Fibroblast of peridontal ligament (primary cell): ENCODE measurements at regions not wholly inside any gene's neighbourhood (a gene's known extent, or its start where the extent isn't known, plus 50 kb on each side); places are given as distances from the start of the nearest gene placed in this dataset.

Experiments
- DNase-seq: peaks from one replicate; pipeline ENCODE4 v3.0.0-alpha.2; 2010; ENCODE audit errors: extremely low read depth

- DNase-seq: no peak
These were observed 897.2 kb downstream of the ADGRL2 start for GRCh38 chr1:82697965-82698364.

GRCh38 chr1:82695443-82695842 is 894.7 kb downstream of the ADGRL2 start:
- peak; percentile 26 for DNase-seq

DNA sequence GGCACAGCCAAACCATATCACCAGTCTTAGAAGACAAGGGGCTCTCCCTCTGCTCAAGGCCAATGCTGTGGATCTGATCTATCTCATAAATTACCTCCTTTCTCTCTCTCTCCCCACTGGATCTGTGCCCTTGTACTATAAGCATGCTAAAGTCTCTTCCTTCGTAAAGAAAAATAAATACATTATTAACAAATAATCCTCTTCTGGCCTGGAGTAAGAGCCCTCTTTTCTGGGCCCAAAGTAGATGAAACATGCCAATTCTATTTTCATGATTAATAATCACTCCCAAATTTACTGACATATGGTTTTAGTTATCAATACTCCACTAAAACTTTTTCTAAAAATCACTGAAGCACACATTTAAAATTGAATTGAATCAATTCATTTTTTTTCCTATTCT is 889.7 kb downstream of the ADGRL2 start:
- DNase-seq: no peak

DNA sequence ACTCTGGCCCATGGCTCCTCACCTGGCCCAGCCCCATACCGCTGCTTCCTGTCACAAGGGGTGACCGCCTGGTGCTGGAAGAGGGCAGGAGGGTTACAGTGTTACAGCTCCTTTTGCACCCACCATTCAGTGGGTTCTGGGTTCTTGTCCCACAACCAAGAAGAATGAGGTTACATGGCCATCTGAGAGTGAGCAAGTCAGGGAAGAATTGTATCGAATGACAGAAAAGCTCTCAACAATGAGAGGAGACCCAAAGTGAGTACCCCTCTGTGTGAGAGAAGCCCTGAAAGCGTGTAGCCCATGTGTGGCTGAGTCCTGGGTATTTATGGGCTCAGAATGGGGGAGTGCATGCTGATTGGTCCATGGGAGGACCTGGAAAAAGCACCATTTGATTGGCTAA is 888.5 kb downstream of the ADGRL2 start:
- DNase-seq: no peak

DNA sequence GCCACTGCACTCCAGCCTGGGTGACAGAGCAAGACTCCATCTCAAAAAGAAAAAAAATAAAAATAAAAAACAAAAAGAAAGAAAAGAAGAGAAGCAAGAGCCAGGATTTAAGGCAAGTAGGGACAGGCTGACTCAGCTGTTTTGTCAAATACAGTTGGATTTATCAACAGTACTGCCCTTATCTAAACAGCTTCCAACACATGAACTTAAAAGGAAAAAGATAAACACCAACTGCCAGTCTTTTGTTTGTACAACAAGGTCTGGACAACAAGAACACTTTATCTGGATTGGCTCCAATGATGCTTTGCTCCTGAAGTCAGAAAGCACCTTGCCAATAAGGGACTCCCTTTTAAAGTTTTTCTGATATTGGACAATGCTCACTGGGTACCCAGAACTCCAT is 886.0 kb downstream of the ADGRL2 start:
- DNase-seq: no peak

- DNase-seq: no peak
These were observed 846.2 kb downstream of the ADGRL2 start for GRCh38 chr1:82646888-82647287.

DNA sequence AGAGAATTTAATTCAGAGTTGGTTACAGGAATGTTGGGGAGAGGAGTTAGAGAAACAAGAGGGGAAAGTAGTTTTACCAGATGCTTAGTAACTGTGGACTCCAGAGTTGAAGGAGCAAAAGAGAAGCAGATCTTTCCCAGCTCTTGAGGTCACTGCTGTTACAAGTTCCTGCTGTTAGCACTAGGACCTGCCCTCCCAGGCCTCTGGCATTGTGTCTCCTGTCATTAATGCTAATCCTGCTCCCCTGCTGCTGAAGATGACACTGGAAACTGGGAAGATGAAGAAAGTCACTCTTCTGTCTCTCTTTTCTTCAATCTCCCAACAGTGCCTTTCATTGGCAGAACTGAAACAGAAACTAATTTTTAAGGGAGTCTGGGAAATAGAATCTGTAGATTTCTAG is 845.6 kb downstream of the ADGRL2 start:
- DNase-seq: peak; percentile 5

DNA sequence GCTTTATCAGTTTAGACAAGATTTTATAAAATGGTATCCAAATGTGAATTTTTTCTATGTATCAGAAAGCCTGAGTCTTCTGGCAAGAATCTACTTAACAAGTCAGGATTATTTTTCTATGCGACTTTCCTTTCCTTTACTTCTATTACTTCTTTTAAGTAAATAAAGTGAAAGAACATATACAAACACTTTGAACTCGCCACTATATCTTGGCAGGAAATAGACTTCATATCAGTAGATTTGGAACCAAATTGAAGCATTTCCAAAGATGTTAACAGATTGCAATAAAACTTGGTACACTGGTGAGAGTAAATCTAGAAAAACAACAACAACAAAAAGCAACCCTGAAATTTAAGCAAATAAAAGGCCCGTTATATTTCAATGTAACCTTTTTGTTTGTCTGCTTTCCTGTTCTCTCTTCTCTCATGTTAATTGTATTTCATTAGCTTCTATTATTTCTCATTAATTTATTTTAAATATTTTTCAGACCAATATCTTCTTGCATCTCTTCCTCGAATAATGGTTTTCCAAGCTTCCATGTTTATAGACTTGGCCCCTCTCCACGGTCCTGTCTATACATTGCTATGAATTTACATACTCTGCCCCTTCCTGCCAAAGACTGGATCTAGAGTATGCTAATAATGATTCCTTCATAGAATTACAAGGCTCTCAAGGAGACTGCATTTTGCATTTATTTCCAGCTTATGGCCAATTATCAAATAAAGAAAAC is 843.6 kb downstream of the ADGRL2 start:
- DNase-seq: no peak

- no peak for DNase-seq
These were observed 839.6 kb downstream of the ADGRL2 start for GRCh38 chr1:82640352-82640751.

DNA sequence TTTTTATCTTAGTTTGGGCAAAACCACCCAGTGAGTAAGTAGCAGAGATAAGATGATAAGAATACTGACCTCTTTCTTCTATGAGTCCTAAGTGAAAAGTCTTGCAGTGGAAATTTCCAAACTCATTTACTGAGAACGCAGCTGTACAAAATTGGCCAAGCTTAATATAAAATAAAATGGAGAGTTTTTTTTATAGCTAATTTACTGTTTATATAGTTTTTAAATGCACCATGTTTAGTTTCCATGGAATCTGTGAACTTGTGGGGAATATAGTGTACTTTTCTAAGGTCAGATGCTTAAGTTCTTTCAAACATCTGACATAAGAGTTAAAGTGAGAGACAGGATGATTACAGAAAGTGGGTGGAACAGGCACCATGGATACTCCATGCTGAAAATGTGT is 833.5 kb downstream of the ADGRL2 start:
- DNase-seq: no peak

DNA sequence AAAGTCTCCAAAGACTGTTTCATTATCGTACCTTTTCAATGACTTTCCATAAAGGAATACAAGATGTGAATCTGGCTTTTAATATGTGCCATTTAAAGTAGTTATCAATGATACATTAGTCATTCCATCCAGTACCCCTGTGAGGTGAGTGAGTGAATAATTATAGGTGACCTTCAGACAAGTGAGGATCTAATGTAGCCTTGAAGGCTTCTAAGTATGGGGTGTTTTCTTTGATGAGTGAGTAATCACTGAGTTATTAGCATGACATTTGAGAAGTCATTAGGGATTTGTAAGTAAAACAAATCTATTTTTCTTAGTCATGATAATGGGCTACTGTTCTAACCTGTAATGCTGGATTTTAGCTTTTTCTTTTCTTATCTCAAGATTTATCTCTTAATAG is 831.4 kb downstream of the ADGRL2 start:
- DNase-seq: no peak

DNA sequence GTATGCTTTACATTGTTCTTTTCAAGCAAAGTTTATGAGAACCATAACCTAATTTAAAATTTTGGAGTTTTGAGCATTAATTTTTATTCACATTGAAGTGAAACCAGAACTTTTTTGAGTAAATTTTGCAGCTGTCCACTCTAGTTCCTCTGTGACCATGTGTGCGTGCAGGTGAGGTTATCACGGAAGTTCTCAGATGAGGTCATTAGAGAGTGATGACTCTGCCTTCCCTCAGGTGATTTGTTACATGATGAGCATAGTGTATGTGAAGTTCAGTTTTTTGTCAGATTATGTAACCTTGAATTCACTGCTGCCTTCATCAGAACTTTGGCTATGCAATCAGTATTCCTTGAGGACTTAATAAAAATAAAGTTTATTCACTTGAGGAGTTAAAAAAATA is 828.2 kb downstream of the ADGRL2 start:
- DNase-seq: no peak

GRCh38 chr1:82625537-82625936 is 824.8 kb downstream of the ADGRL2 start:
- no peak for DNase-seq

DNA sequence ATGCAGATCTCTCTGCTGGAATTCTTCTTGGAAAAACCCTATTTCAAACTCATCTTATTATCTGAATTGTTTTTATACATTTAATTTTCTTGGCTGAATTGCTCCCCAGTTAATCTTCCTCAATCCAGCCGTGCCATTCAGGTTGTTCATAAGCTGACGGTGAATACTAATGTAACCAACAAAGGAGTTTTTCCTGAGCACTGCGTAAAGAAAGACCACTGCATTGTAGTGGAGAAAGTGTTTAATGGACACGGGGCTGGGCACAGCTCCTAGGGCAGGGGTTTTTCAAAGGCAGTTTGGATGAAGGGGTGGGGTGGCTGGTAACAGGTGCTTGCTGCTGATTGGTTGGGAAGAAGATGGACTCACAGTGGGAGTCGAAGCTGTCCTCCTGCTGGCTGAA is 820.3 kb downstream of the ADGRL2 start:
- no peak for DNase-seq

DNA sequence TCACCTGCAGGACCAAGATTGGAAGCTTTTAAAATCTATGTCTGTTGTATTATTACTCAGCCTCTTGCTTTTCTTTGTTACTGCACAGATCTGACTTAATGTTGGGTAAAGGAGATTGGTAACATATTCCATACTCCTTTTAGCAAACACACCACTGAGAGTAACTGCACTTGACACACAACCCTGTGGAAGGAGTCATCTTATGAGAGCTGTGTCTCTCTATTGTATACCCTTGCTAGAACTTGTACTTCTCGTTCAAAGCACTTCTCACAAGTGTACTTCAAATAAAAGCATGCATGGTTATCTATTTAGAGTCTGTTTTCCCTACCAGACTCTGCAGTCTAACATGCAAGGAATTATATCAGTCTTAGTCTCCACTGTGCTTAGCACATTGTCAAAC is 813.4 kb downstream of the ADGRL2 start:
- DNase-seq: no peak

DNA sequence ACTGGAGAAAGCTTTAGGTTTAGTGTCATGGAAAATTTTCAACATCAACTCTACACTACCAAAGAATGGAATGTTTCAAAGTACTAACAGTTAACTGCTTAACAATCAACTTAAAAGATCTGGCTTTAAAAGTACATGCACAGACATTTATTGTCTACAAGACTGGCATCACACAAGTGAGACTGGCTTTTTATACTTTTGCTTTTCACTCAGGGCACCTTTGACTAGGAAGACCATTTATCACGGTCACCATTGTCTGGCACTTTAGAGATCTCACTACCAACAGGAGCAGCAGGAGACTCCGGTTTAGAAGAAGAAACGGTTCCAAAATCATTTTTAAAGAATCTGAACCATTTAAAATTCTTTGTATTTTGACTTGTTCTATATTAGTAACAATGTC is 812.3 kb downstream of the ADGRL2 start:
- no peak for DNase-seq

DNA sequence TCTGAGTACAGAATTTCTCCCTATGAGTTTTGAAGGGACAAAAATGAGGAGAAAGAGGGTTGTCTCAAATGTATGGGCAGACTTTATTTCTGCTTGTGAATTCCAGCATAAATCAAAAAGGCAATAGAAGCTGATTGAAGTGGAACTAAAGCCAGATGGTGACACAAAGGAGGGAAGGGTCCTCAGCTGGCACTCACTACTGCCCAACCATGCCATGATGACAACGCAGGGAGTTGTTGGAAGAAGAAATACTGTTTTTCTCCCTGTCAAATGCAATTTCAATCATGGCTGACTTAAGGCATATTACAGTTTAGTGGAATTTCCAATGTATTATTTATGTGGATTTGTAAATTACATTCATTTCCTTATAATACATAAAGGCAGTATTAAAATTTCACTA is 805.8 kb downstream of the ADGRL2 start:
- no peak for DNase-seq

- DNase-seq: no peak
These were observed 803.8 kb downstream of the ADGRL2 start for GRCh38 chr1:82604524-82604923.

DNA sequence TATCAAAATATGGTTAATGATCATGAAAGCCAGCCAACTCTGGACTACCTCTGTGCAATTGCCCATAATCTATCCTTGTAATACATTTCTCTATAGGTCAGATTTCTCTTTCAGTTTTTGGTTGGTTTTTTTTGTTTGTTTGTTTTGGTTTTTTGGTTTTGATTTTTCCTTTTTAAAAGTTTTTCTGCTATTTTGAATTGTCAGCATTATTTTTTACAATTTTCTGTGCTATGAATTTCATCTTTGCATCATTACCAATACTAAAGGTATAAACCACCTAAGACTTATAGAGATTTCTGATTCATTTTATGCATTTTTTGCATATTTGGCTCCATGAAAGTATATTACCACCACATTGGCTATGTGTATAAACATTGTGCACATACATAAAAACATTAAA is 799.6 kb downstream of the ADGRL2 start:
- DNase-seq: no peak

DNA sequence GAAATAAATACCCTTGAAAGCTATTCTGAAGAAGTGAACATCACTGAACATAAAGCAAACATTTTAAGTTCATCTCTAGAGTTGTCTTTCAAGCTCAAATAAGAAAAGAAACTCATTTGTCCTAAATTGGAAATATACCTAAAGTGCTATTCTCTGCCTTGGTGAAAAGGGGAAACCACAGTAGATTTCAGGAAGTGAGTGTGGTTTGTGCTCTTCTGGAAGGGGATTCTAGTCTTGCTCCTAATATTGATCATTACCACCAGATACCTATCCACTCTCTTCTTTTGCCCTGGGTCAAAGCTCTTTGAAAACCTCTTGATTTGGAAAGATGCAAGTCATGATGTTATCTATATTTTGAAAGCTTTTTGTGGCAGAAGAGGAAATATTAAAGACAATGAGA is 798.1 kb downstream of the ADGRL2 start:
- no peak for DNase-seq

GRCh38 chr1:82598337-82598736 is 797.6 kb downstream of the ADGRL2 start:
- no peak for DNase-seq

- peak; percentile 42 for DNase-seq
These were observed 796.9 kb downstream of the ADGRL2 start for GRCh38 chr1:82597649-82598048.

- DNase-seq: no peak
These were observed 796.4 kb downstream of the ADGRL2 start for GRCh38 chr1:82597141-82597540.

GRCh38 chr1:82593561-82593960 is 792.8 kb downstream of the ADGRL2 start:
- no peak for DNase-seq
